ENCODE measurements at regions not wholly inside any gene's neighbourhood (a gene's known extent, or its start where the extent isn't known, plus 50 kb on each side); places are given as distances from the start of the nearest gene placed in this dataset.

- TF ChIP-seq CTCF (IDR thresholded peaks at IDR 0.05; ENCODE audit: low read depth, low read length, missing input control) (no peak), NR2F2 (IDR thresholded peaks at IDR 0.05) (no peak)
Observed at GRCh38 chr13:63497601-63498000, 2082.0 kb upstream of the PCDH20 start (continued).

- H3K9me3 ChIP-seq (ENCODE audit: control insufficient read depth in 4 of 4, low read length in 3 of 4) = no peaks in the 10 kb centered on the region
- H3K36me3 ChIP-seq (ENCODE audit: control insufficient read depth in 4 of 4, insufficient read depth in 3 of 4, low read depth in 1 of 4, low read length in 3 of 4) = no peaks in the 10 kb centered on the region
- 58% methylated on average over 2 of the region's 2 CpGs for WGBS
- H3K27me3 ChIP-seq (ENCODE audit: control insufficient read depth in 4 of 4, insufficient read depth in 4 of 4, low read length in 3 of 4) = no peaks in the 10 kb centered on the region
- DNase-seq (ENCODE audit: low spot score) = no peak
- H3K4me3 ChIP-seq (ENCODE audit: low read depth in 1 of 3, low read length in 3 of 3) = no peak overlapping the region
- TF ChIP-seq EGR1 (IDR thresholded peaks at IDR 0.05; ENCODE audit: low read depth in 2 of 2) = no peak
- TF ChIP-seq JUND (IDR thresholded peaks at IDR 0.05) = no peak
- TF ChIP-seq RAD21 (IDR thresholded peaks at IDR 0.05) = no peak
- TF ChIP-seq ATF3 (IDR thresholded peaks at IDR 0.05) = no peak
- TF ChIP-seq FOXA2 (IDR thresholded peaks at IDR 0.05) = no peak
- TF ChIP-seq CTCF (IDR thresholded peaks at IDR 0.05; ENCODE audit: low read depth, low read length, missing input control) = no peak
- no peak for TF ChIP-seq GABPA (IDR thresholded peaks at IDR 0.05 in 1 of 2, conservative IDR thresholded peaks at IDR 0.05 in 1 of 2)
- no peak for TF ChIP-seq NR2F2 (IDR thresholded peaks at IDR 0.05)
- no peak for TF ChIP-seq YY1 (IDR thresholded peaks at IDR 0.05)
- no peak for TF ChIP-seq RXRA (IDR thresholded peaks at IDR 0.05)
- no peak overlapping the region for H3K9ac ChIP-seq (ENCODE audit: low read depth in 1 of 2, low read length in 2 of 2)
- no peak overlapping the region for H3K27ac ChIP-seq (ENCODE audit: low read depth in 1 of 2, low read length in 2 of 2)
- no peaks in the 10 kb centered on the region for H3K4me1 ChIP-seq (ENCODE audit: control insufficient read depth in 4 of 4, insufficient read depth in 4 of 4, low read length in 3 of 4)
Observed at GRCh38 chr13:63492604-63493003, 2077.0 kb upstream of the PCDH20 start.

- H3K4me1 ChIP-seq (ENCODE audit: control insufficient read depth in 4 of 4, insufficient read depth in 4 of 4, low read length in 3 of 4) = no peaks in the 10 kb centered on the region
- no peak for TF ChIP-seq ATF3 (IDR thresholded peaks at IDR 0.05)
- TF ChIP-seq REST (IDR thresholded peaks at IDR 0.05) = no peak
- TF ChIP-seq TAF1 (conservative IDR thresholded peaks at IDR 0.05) = no peak
- no peak for TF ChIP-seq HNF4G (IDR thresholded peaks at IDR 0.05)
- TF ChIP-seq EGR1 (IDR thresholded peaks at IDR 0.05; ENCODE audit: low read depth in 2 of 2) = no peak
- TF ChIP-seq NR2F2 (IDR thresholded peaks at IDR 0.05) = no peak
- TF ChIP-seq MAX (IDR thresholded peaks at IDR 0.05) = no peak
- TF ChIP-seq FOXA2 (IDR thresholded peaks at IDR 0.05) = no peak
- no peak for TF ChIP-seq RXRA (IDR thresholded peaks at IDR 0.05)
- no peak for TF ChIP-seq FOXA1 (IDR thresholded peaks at IDR 0.05)
- TF ChIP-seq YY1 (IDR thresholded peaks at IDR 0.05) = no peak
- no peak for TF ChIP-seq RAD21 (IDR thresholded peaks at IDR 0.05)
- TF ChIP-seq HNF4A (conservative IDR thresholded peaks at IDR 0.05) = no peak
- no peaks in the 10 kb centered on the region for H3K27me3 ChIP-seq (ENCODE audit: control insufficient read depth in 4 of 4, insufficient read depth in 4 of 4, low read length in 3 of 4)
- H3K36me3 ChIP-seq (ENCODE audit: control insufficient read depth in 4 of 4, insufficient read depth in 3 of 4, low read depth in 1 of 4, low read length in 3 of 4) = no peaks in the 10 kb centered on the region
- DNase-seq (ENCODE audit: low spot score) = no peak
- no peaks in the 10 kb centered on the region for H3K9me3 ChIP-seq (ENCODE audit: control insufficient read depth in 4 of 4, low read length in 3 of 4)
- no peak overlapping the region for H3K9ac ChIP-seq (ENCODE audit: low read depth in 1 of 2, low read length in 2 of 2)
- H3K4me3 ChIP-seq (ENCODE audit: low read depth in 1 of 3, low read length in 3 of 3) = no peak overlapping the region
- H3K27ac ChIP-seq (ENCODE audit: low read depth in 1 of 2, low read length in 2 of 2) = no peak overlapping the region
- 79% methylated on average over 1 of the region's 1 CpG for WGBS
Observed at GRCh38 chr13:63490149-63490548, 2074.5 kb upstream of the PCDH20 start.

All from liver (tissue), 8 donors.